HepG2 (cell line): ENCODE measurements at regions not wholly inside any gene's neighbourhood (a gene's known extent, or its start where the extent isn't known, plus 50 kb on each side); places are given as distances from the start of the nearest gene placed in this dataset.

ENCODE experiments used
- ATAC-seq: fragments of 200-7000 bp; cut with Tn5 transposase; 3 replicates; pipeline ENCODE4 v1.9.1; 2020; ENCODE audit warnings: mild to moderate bottlenecking, moderate library complexity
- BruUV-seq: library from RNA; stranded (reverse); fragments of 400-500 nt; replicated peaks from 2 replicates; lab custom pipeline; 2021; lab: Mats Ljungman, UMichigan
- CTCF ChIA-PET: fragments of 300-600 bp; formaldehyde crosslinking; extraction: SDS; loops from one replicate; lab custom pipeline; 2021; ENCODE audit warnings: low total read pairs, inconsistent platforms, low intra/inter-chr PET ratio; lab: Yijun Ruan, JAX
- POLR2A ChIA-PET: fragments of 350-600 bp; sonication (Branson Sonifier 250); formaldehyde crosslinking; loops from one replicate; lab custom pipeline; 2020; ENCODE audit warnings: antibody characterized with exemption, inconsistent platforms; lab: Yijun Ruan, JAX
- DNase-seq: peaks from one replicate; pipeline ENCODE4 v3.0.0-alpha.2; 2015; ENCODE audit warnings: low spot score
- FAIRE-seq: peaks from 3 replicates; lab custom pipeline; 2011; peaks lifted over from hg19 to GRCh38; lab: Jason Lieb, UNC
- H2AFZ ChIP-seq: one replicate; pipeline ENCODE4 v1.6.1; 2011; ENCODE audit warnings: low read length, inconsistent platforms
- H3K27ac ChIP-seq: fragments of 300-600 bp; 3 replicates; pipeline ENCODE4 v1.8.0; 2011; ENCODE audit warnings: mixed run types, mild to moderate bottlenecking, mixed read lengths, low read length, inconsistent platforms; ENCODE audit not compliant: insufficient read depth; ENCODE audit errors: extremely low read length
- H3K27me3 ChIP-seq, 2 experiments: fragments of 200-600 bp in 1 of 2; 2 replicates in 1 of 2; 3 replicates in 1 of 2; pipeline versions ENCODE4 v1.6.0 to v1.8.0; 2011; ENCODE audit warnings: low read length in 2 of 2, mild to moderate bottlenecking in 2 of 2, moderate library complexity in 2 of 2, inconsistent platforms in 1 of 2; ENCODE audit not compliant: insufficient read depth in 2 of 2, control insufficient read depth in 1 of 2
- H3K36me3 ChIP-seq, 2 experiments: fragments of 200-600 bp in 1 of 2; replicated peaks in 1 of 2; 2 replicates in 1 of 2; 3 replicates in 1 of 2; pipeline versions ENCODE4 v1.5.1 to v1.8.0; 2011; ENCODE audit warnings: low read length in 2 of 2, inconsistent platforms in 1 of 2; ENCODE audit not compliant: insufficient read depth in 2 of 2, control insufficient read depth in 1 of 2
- H3K4me1 ChIP-seq: 2 replicates; pipeline ENCODE4 v1.5.1; 2012; ENCODE audit warnings: low read length, inconsistent platforms; ENCODE audit not compliant: insufficient read depth
- H3K4me2 ChIP-seq: 2 replicates; pipeline ENCODE4 v1.6.0; 2011; ENCODE audit warnings: low read depth, low read length, inconsistent platforms
- H3K4me3 ChIP-seq, 3 experiments: fragments of 200-600 bp in 1 of 3; sonication (generic), shearing (Covaris generic) in 1 of 3; replicated peaks in 1 of 3; 2 replicates each; pipeline ENCODE4 v1.5.1; 2011 to 2016; ENCODE audit warnings: low read length in 3 of 3, inconsistent platforms in 2 of 3, low read depth in 2 of 3, mild to moderate bottlenecking in 2 of 3, control low read depth in 1 of 3, mixed read lengths in 1 of 3; ENCODE audit not compliant: insufficient read depth in 1 of 3
- H3K79me2 ChIP-seq: one replicate; pipeline ENCODE4 v1.6.1; 2011; ENCODE audit warnings: low read length, inconsistent platforms; ENCODE audit not compliant: insufficient read depth
- H3K9ac ChIP-seq: 2 replicates; pipeline ENCODE4 v1.6.0; 2011; ENCODE audit warnings: mild to moderate bottlenecking, low read depth, low read length, inconsistent platforms; ENCODE audit not compliant: insufficient read depth
- H3K9me3 ChIP-seq: 2 replicates; pipeline ENCODE4 v1.5.1; 2012; ENCODE audit warnings: mild to moderate bottlenecking, low read length
- H4K20me1 ChIP-seq: 2 replicates; pipeline ENCODE4 v1.6.0; 2011; ENCODE audit warnings: inconsistent platforms, mild to moderate bottlenecking, low read length, moderate library complexity; ENCODE audit not compliant: insufficient read depth
- GABPA ChIP-seq, 2 experiments: IDR thresholded peaks; 2 replicates each; pipeline ENCODE4 v1.6.1; 2011 to 2016; ENCODE audit warnings: low read depth in 2 of 2, low read length in 1 of 2, missing biosample characterization in 1 of 2, missing genetic modification characterization in 1 of 2
- HDAC1 ChIP-seq: sonication (generic); formaldehyde crosslinking; IDR thresholded peaks from 2 replicates; pipeline ENCODE4 v1.5.1; 2020; ENCODE audit warnings: mild to moderate bottlenecking, missing genetic modification reagents
- IKZF4 ChIP-seq: sonication (generic); formaldehyde crosslinking; IDR thresholded peaks from 2 replicates; pipeline ENCODE4 v1.5.1; 2020; ENCODE audit warnings: borderline replicate concordance, mild to moderate bottlenecking, low read depth, missing genetic modification reagents; ENCODE audit errors: not compliant biosample characterization
- MTF2 ChIP-seq: sonication (generic); formaldehyde crosslinking; IDR thresholded peaks from 2 replicates; pipeline ENCODE4 v1.5.0; 2020; ENCODE audit warnings: missing genetic modification reagents, borderline replicate concordance
- NR0B2 ChIP-seq: sonication (generic); formaldehyde crosslinking; IDR thresholded peaks from 2 replicates; pipeline ENCODE4 v1.4.0; 2020; ENCODE audit warnings: mild to moderate bottlenecking, missing genetic modification reagents
- SNAI1 ChIP-seq: sonication (generic); formaldehyde crosslinking; IDR thresholded peaks from 2 replicates; pipeline ENCODE4 v1.5.0; 2020; ENCODE audit warnings: mild to moderate bottlenecking, missing genetic modification reagents, borderline replicate concordance
- TFE3 ChIP-seq: IDR thresholded peaks from 2 replicates; pipeline ENCODE4 v1.6.1; 2016
- ZBTB25 ChIP-seq: IDR thresholded peaks from 2 replicates; pipeline ENCODE4 v1.6.1; 2018; ENCODE audit warnings: missing genetic modification reagents
- ZNF225 ChIP-seq: sonication (generic); formaldehyde crosslinking; IDR thresholded peaks from 2 replicates; pipeline ENCODE4 v1.4.0; 2020; ENCODE audit warnings: mild to moderate bottlenecking, missing genetic modification reagents
- ZNF512 ChIP-seq: sonication (generic); formaldehyde crosslinking; IDR thresholded peaks from 2 replicates; pipeline ENCODE4 v1.4.0; 2020; ENCODE audit warnings: mild to moderate bottlenecking, missing genetic modification reagents
- ZNF687 ChIP-seq: sonication (generic); formaldehyde crosslinking; IDR thresholded peaks from 2 replicates; pipeline ENCODE4 v1.5.1; 2020; ENCODE audit warnings: mild to moderate bottlenecking, missing genetic modification reagents, moderate library complexity
- WGBS: methylation state at CpG from one replicate; pipeline ENCODE4 v1.1.6; 2017; ENCODE audit warnings: low lambda C conversion rate; 5-methylcytosine and 5-hydroxymethylcytosine counted together
- in situ Hi-C: cut with HindIII; loops from 2 replicates; pipeline ENCODE4 v1.10.0; 2017; ENCODE audit warnings: low pct_unique_long_range_greater_than_20kb; ENCODE audit not compliant: extremely low pct_ligation_motif_present
- intact Hi-C: fragments of 100-400 bp; cut with micrococcal nuclease; formaldehyde crosslinking; loops from one replicate; pipeline ENCODE4 v1.10.0; 2022; ENCODE audit not compliant: unreplicated experiment

GRCh38 chr3:72567474-72567873, 280.8 kb downstream of the SHQ1 start (continued):
- no peak for TF ChIP-seq ZNF512
- no peak for TF ChIP-seq NR0B2 (CRISPR knock-in tag)
- TF ChIP-seq TFE3 (CRISPR knock-in tag) = peak; percentile 66
- TF ChIP-seq ZBTB25 = no peak
- no peak for TF ChIP-seq MTF2 (CRISPR knock-in tag)
- TF ChIP-seq GABPA (IDR thresholded peaks at IDR 0.05; ENCODE audit: low read depth, low read length) = no peak
- TF ChIP-seq GABPA (CRISPR knock-in tag; IDR thresholded peaks at IDR 0.05; ENCODE audit: low read depth) = no peak
- TF ChIP-seq SNAI1 = no peak
- TF ChIP-seq IKZF4 = no peak

GRCh38 chr3:72565593-72565992, 282.7 kb downstream of the SHQ1 start:
- Histone ChIP-seq H3K27ac (no peak overlapping the region), H3K4me1 (peaks cover 73% of the 10 kb centered on the region), H3K79me2 (no peaks in the 10 kb centered on the region), H3K4me2 (no peak overlapping the region), H2AFZ (no peak overlapping the region)
- CTCF ChIA-PET = no interaction called here
- POLR2A ChIA-PET = interaction anchor here (1.2 kb wide), 1 partner anchor 13 kb away, joined by 3 read pairs; no protein-coding TSS in a partner anchor
- TF ChIP-seq ZNF687 (0 out of 2 replicates have a peak, but pooled peaks have one; percentile 13), HDAC1 (CRISPR knock-in tag) (no peak), ZNF225 (CRISPR knock-in tag) (no peak)
- TF ChIP-seq, all 625 proteins: peak for 1
- Histone ChIP-seq H3K9me3 (peaks cover 6% of the 10 kb centered on the region; the same call in 1 of the 2 replicates), H4K20me1 (no peaks in the 10 kb centered on the region), H3K4me3 (no peak overlapping the region), H3K9ac (no peak overlapping the region), H3K36me3 (no peaks in the 10 kb centered on the region), H3K27me3 (no peaks in the 10 kb centered on the region)
- ATAC-seq (no peak), DNase-seq (no peak), FAIRE-seq (no peak)
- BruUV-seq = no TSS peak
- 80% methylated on average over 5 of the region's 5 CpGs for WGBS
- intact Hi-C loops (loop anchor here (5.0 kb wide), 1 partner anchor 118 kb away; the partner anchor contains the start of gene RYBP), in situ Hi-C loops (no loop called here)
